ENCODE measurements at regions not wholly inside any gene's neighbourhood (a gene's known extent, or its start where the extent isn't known, plus 50 kb on each side); places are given as distances from the start of the nearest gene placed in this dataset.
"Not testable (repeated sequence)": the region's sequence is repeated elsewhere in the genome, so short reads cannot be mapped to it uniquely, and the experiment has no call there.

- no peaks in the 10 kb centered on the region for H4K20me1 ChIP-seq (ENCODE audit: insufficient read depth, low read length)
- DNase-seq (ENCODE audit: insufficient read length, low spot score, missing footprints) = no peak
- no peaks in the 10 kb centered on the region for H3K4me1 ChIP-seq (ENCODE audit: insufficient read depth, low read length)
- no peaks in the 10 kb centered on the region for H3K79me2 ChIP-seq (ENCODE audit: insufficient read depth, low read length)
- no peak for TF ChIP-seq CTCF (IDR thresholded peaks at IDR 0.05; ENCODE audit: extremely low read depth, low read depth, low read length)
- no peak overlapping the region for H3K4me2 ChIP-seq (ENCODE audit: insufficient read depth, low read length)
- no peaks in the 10 kb centered on the region for H3K27me3 ChIP-seq (ENCODE audit: insufficient read depth, low read length)
- H3K27ac ChIP-seq (ENCODE audit: low read depth, low read length) = no peak overlapping the region
- H2AFZ ChIP-seq (ENCODE audit: low read length) = no peak overlapping the region
- no peaks in the 10 kb centered on the region for H3K36me3 ChIP-seq (ENCODE audit: insufficient read depth, low read length)
- no peaks in the 10 kb centered on the region for H3K9me3 ChIP-seq (ENCODE audit: low read depth, low read length)
- no peak overlapping the region for H3K4me3 ChIP-seq (ENCODE audit: insufficient read depth, low read length)
Measured at GRCh38 chr3:145678401-145678800, 482.6 kb downstream of the PLOD2 start.

GRCh38 chr3:145681181-145681580 lies 479.8 kb downstream of the PLOD2 start:
- no peak overlapping the region for H2AFZ ChIP-seq (ENCODE audit: low read length)

GRCh38 chr3:145687978-145688377 lies 473.0 kb downstream of the PLOD2 start:
- H3K27ac ChIP-seq (ENCODE audit: low read depth, low read length); H3K9me3 ChIP-seq (ENCODE audit: low read depth, low read length); H3K27me3 ChIP-seq (ENCODE audit: insufficient read depth, low read length); DNase-seq (ENCODE audit: insufficient read length, low spot score, missing footprints); H4K20me1 ChIP-seq (ENCODE audit: insufficient read depth, low read length); H3K4me3 ChIP-seq (ENCODE audit: insufficient read depth, low read length); H3K4me2 ChIP-seq (ENCODE audit: insufficient read depth, low read length); H2AFZ ChIP-seq (ENCODE audit: low read length); H3K4me1 ChIP-seq (ENCODE audit: insufficient read depth, low read length); H3K79me2 ChIP-seq (ENCODE audit: insufficient read depth, low read length); H3K36me3 ChIP-seq (ENCODE audit: insufficient read depth, low read length): not testable (repeated sequence)

More at GRCh38 chr3:145681181-145681580, 479.8 kb downstream of the PLOD2 start:
- DNase-seq (ENCODE audit: insufficient read length, low spot score, missing footprints) = no peak
- Histone ChIP-seq H3K4me2 (ENCODE audit: insufficient read depth, low read length) (no peak overlapping the region), H3K27me3 (ENCODE audit: insufficient read depth, low read length) (no peaks in the 10 kb centered on the region), H3K27ac (ENCODE audit: low read depth, low read length) (no peak overlapping the region), H3K79me2 (ENCODE audit: insufficient read depth, low read length) (no peaks in the 10 kb centered on the region), H3K36me3 (ENCODE audit: insufficient read depth, low read length) (no peaks in the 10 kb centered on the region), H3K4me1 (ENCODE audit: insufficient read depth, low read length) (no peaks in the 10 kb centered on the region), H3K9me3 (ENCODE audit: low read depth, low read length) (no peaks in the 10 kb centered on the region), H4K20me1 (ENCODE audit: insufficient read depth, low read length) (no peaks in the 10 kb centered on the region), H3K4me3 (ENCODE audit: insufficient read depth, low read length) (no peak overlapping the region)
- no peak for TF ChIP-seq CTCF (IDR thresholded peaks at IDR 0.05; ENCODE audit: extremely low read depth, low read depth, low read length)

- Histone ChIP-seq H3K9me3 (ENCODE audit: low read depth, low read length) (no peaks in the 10 kb centered on the region), H2AFZ (ENCODE audit: low read length) (no peak overlapping the region), H3K4me2 (ENCODE audit: insufficient read depth, low read length) (no peak overlapping the region), H4K20me1 (ENCODE audit: insufficient read depth, low read length) (no peaks in the 10 kb centered on the region), H3K36me3 (ENCODE audit: insufficient read depth, low read length) (no peaks in the 10 kb centered on the region), H3K4me1 (ENCODE audit: insufficient read depth, low read length) (no peaks in the 10 kb centered on the region), H3K4me3 (ENCODE audit: insufficient read depth, low read length) (no peak overlapping the region), H3K27ac (ENCODE audit: low read depth, low read length) (no peak overlapping the region), H3K79me2 (ENCODE audit: insufficient read depth, low read length) (no peaks in the 10 kb centered on the region), H3K27me3 (ENCODE audit: insufficient read depth, low read length) (no peaks in the 10 kb centered on the region)
- TF ChIP-seq CTCF (IDR thresholded peaks at IDR 0.05; ENCODE audit: extremely low read depth, low read depth, low read length) = no peak
- no peak for DNase-seq (ENCODE audit: insufficient read length, low spot score, missing footprints)
Measured at GRCh38 chr3:145692751-145693150, 468.2 kb downstream of the PLOD2 start.

Data from osteoblast (primary cell).